ENCODE measurements at regions not wholly inside any gene's neighbourhood (a gene's known extent, or its start where the extent isn't known, plus 50 kb on each side); places are given as distances from the start of the nearest gene placed in this dataset.
"Not testable (repeated sequence)": the region's sequence is repeated elsewhere in the genome, so short reads cannot be mapped to it uniquely, and the experiment has no call there.

DNA sequence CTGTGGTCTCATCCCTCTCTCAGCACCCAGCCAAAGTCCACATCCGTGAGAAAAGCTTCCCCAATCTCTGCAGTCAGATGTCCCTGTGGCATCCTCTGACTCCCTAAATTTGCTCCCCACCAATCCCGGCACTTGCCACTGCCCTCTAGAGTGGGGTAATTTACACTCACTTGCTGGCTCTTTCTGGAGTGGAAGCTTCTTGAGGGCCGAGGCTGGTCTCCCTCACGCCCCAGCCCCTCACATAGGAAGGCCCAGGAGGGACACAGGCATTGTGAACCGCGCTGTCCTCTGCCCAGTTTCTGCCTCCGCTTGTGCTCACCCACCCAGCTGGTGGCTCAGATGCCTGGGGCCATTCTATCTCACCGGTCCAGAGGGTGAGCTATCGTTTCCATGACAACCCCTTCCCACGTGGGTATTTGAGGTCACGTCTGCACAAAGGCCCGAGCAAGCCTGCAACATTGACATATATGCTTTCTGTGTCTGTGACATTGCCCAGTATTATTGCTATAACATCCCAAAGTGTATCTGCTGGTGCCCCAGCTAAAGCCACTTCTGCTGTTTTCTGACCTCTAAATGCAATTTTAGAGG is 97.3 kb upstream of the CTBP2 start:
- H3K9me3 Mint-ChIP-seq, result peaks cover 0 to 12% (median 8%) of the 10 kb centered on the region in 7 donors
- no peak overlapping the region for H3K27ac Mint-ChIP-seq
- H3K27me3 ChIP-seq (ENCODE audit: control insufficient read depth, insufficient read depth, low read length), result no peaks in the 10 kb centered on the region
- ATAC-seq (ENCODE audit: low read depth in 2 of 2), result no peak
- no peaks in the 10 kb centered on the region for H3K4me1 ChIP-seq (ENCODE audit: control insufficient read depth, insufficient read depth, low read length, poor library complexity, severe bottlenecking)
- H3K4me3 Mint-ChIP-seq, result peak overlapping the region in 1 of 4 donors; percentile 16
- peaks cover 0 to 2% (median 0%) of the 10 kb centered on the region in 4 donors for H3K4me1 Mint-ChIP-seq
- H3K27me3 Mint-ChIP-seq, result no peaks in the 10 kb centered on the region
- H3K9me3 ChIP-seq (ENCODE audit: control insufficient read depth in 2 of 2, low read length in 2 of 2), result peaks cover 0 to 2% of the 10 kb centered on the region in 2 experiments
- no peaks in the 10 kb centered on the region for H3K36me3 Mint-ChIP-seq
- H3K36me3 ChIP-seq (ENCODE audit: control insufficient read depth, insufficient read depth, low read length), result no peaks in the 10 kb centered on the region
- DNase-seq, result no peak
- no peak overlapping the region for H3K27ac ChIP-seq (ENCODE audit: insufficient read depth, low read length, poor library complexity, severe bottlenecking)
- no peak overlapping the region for H3K4me3 ChIP-seq (ENCODE audit: low read depth, low read length)

DNA sequence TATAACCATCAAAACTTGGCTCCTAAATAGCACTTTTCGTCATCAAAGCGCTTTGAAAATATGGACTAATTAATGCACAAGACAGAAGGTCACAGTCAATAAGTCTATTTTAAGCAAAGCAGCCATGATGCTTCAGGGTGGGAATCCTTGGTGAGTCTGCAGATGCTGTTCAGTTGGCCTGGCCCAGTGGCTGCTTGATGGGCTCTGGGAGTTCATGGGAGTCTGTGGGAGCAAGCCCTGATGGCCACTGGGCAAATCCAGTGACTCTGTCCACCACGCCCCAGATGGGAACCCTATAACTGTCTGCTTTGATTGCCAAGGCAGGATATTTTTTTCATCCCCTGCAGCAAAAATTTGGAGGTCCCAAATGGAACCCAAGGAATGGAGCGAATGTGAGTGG is 95.7 kb upstream of the CTBP2 start:
- H3K27ac ChIP-seq (ENCODE audit: insufficient read depth, low read length, poor library complexity, severe bottlenecking), result no peak overlapping the region
- H3K27me3 ChIP-seq (ENCODE audit: control insufficient read depth, insufficient read depth, low read length), result no peaks in the 10 kb centered on the region
- H3K4me3 ChIP-seq (ENCODE audit: low read depth, low read length), result no peak overlapping the region
- Mint-ChIP-seq H3K27ac (no peak overlapping the region), H3K4me3 (no peak overlapping the region), H3K27me3 (no peaks in the 10 kb centered on the region), H3K36me3 (no peaks in the 10 kb centered on the region), H3K9me3 (peaks cover 0 to 19% (median 5%) of the 10 kb centered on the region in 7 donors), H3K4me1 (peaks cover 0 to 2% (median 0%) of the 10 kb centered on the region in 4 donors)
- peaks cover 0 to 3% of the 10 kb centered on the region in 2 experiments for H3K9me3 ChIP-seq (ENCODE audit: control insufficient read depth in 2 of 2, low read length in 2 of 2)
- no peaks in the 10 kb centered on the region for H3K36me3 ChIP-seq (ENCODE audit: control insufficient read depth, insufficient read depth, low read length)
- no peak for ATAC-seq (ENCODE audit: low read depth in 2 of 2)
- no peaks in the 10 kb centered on the region for H3K4me1 ChIP-seq (ENCODE audit: control insufficient read depth, insufficient read depth, low read length, poor library complexity, severe bottlenecking)
- no peak for DNase-seq

DNA sequence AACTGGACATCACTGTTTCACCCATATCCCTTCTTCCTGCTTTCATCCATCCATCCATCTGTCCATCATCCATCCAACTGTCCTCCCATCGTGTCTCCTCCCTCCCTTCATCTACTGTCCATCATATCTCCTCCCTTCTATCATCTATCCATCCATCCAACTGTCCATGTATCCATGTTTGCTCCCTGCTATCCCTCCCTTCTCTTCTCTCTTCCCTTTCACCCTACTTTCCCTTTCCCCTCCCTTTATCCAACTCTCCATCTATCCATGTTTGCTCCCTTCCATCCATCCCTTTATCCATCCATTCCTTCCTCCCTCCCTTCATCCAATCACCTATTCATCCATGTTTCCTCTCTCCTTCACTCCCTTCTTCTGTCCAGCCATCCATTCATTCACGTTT is 92.6 kb upstream of the CTBP2 start:
- no peaks in the 10 kb centered on the region for H3K27me3 Mint-ChIP-seq
- no peak for DNase-seq
- Histone ChIP-seq H3K9me3 (ENCODE audit: control insufficient read depth in 2 of 2, low read length in 2 of 2) (peaks cover 0 to 3% of the 10 kb centered on the region in 2 experiments), H3K36me3 (ENCODE audit: control insufficient read depth, insufficient read depth, low read length) (no peaks in the 10 kb centered on the region), H3K4me1 (ENCODE audit: control insufficient read depth, insufficient read depth, low read length, poor library complexity, severe bottlenecking) (no peaks in the 10 kb centered on the region), H3K27ac (ENCODE audit: insufficient read depth, low read length, poor library complexity, severe bottlenecking) (no peak overlapping the region), H3K27me3 (ENCODE audit: control insufficient read depth, insufficient read depth, low read length) (no peaks in the 10 kb centered on the region), H3K4me3 (ENCODE audit: low read depth, low read length) (no peak overlapping the region)
- peaks cover 0 to 17% (median 2%) of the 10 kb centered on the region in 7 donors for H3K9me3 Mint-ChIP-seq
- no peak for ATAC-seq (ENCODE audit: low read depth in 2 of 2)
- no peaks in the 10 kb centered on the region for H3K36me3 Mint-ChIP-seq
- H3K27ac Mint-ChIP-seq, result no peak overlapping the region
- no peak overlapping the region for H3K4me3 Mint-ChIP-seq
- H3K4me1 Mint-ChIP-seq, result no peaks in the 10 kb centered on the region

DNA sequence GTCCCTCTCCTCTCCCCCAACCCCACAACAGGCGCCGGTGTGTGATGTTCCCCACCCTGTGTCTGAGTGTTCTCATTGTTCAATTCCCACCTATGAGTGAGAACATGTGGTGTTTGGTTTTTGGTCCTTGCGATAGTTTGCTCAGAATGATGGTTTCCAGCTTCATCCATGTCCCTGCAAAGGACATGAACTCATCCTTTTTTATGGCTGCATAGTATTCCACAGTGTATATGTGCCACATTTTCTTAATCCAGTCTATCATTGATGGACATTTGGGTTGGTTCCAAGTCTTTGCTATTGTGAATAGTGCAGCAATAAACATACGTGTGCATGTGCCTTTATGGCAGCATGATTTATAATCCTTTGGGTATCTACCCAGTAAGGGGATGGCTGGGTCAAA is 90.5 kb upstream of the CTBP2 start:
- H3K4me1 Mint-ChIP-seq; H3K36me3 Mint-ChIP-seq; H3K36me3 ChIP-seq (ENCODE audit: control insufficient read depth, insufficient read depth, low read length); H3K4me3 Mint-ChIP-seq; H3K4me3 ChIP-seq (ENCODE audit: low read depth, low read length); H3K27ac ChIP-seq (ENCODE audit: insufficient read depth, low read length, poor library complexity, severe bottlenecking); H3K4me1 ChIP-seq (ENCODE audit: control insufficient read depth, insufficient read depth, low read length, poor library complexity, severe bottlenecking); H3K27me3 ChIP-seq (ENCODE audit: control insufficient read depth, insufficient read depth, low read length); H3K27ac Mint-ChIP-seq; ATAC-seq (ENCODE audit: low read depth in 2 of 2); H3K9me3 ChIP-seq (ENCODE audit: control insufficient read depth in 2 of 2, low read length in 2 of 2); H3K27me3 Mint-ChIP-seq; DNase-seq: not testable (repeated sequence)
- H3K9me3 Mint-ChIP-seq, result peaks cover 0 to 16% (median 2%) of the 10 kb centered on the region in 7 donors

DNA sequence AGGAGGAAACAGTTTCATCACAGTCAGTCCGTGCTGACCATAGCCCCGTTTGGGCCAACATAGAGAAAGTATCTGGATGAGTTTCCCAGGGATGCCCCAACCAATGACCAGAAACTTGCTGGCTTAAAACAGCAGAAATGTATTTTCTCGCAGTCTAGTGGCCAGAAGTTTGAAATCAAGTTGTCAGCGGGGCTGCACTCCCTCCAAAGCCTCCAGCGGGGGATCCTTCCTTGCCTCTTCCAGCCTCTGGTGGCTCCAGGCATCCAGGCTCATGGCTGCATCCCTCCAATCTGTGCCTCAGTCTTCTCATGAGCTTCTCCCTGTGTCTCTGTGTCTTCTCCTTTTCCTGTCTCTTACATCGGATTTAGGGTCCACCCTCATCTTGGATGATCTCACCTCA is 89.6 kb upstream of the CTBP2 start:
- Histone ChIP-seq H3K9me3 (ENCODE audit: control insufficient read depth in 2 of 2, low read length in 2 of 2) (peaks cover 0 to 3% of the 10 kb centered on the region in 2 experiments), H3K36me3 (ENCODE audit: control insufficient read depth, insufficient read depth, low read length) (no peaks in the 10 kb centered on the region), H3K4me1 (ENCODE audit: control insufficient read depth, insufficient read depth, low read length, poor library complexity, severe bottlenecking) (no peaks in the 10 kb centered on the region), H3K27ac (ENCODE audit: insufficient read depth, low read length, poor library complexity, severe bottlenecking) (no peak overlapping the region), H3K4me3 (ENCODE audit: low read depth, low read length) (no peak overlapping the region), H3K27me3 (ENCODE audit: control insufficient read depth, insufficient read depth, low read length) (no peaks in the 10 kb centered on the region)
- H3K4me1 Mint-ChIP-seq, result no peaks in the 10 kb centered on the region
- peaks cover 0 to 14% (median 3%) of the 10 kb centered on the region in 7 donors for H3K9me3 Mint-ChIP-seq
- H3K36me3 Mint-ChIP-seq, result no peaks in the 10 kb centered on the region
- ATAC-seq (ENCODE audit: low read depth in 2 of 2) (no peak), DNase-seq (no peak)
- no peak overlapping the region for H3K4me3 Mint-ChIP-seq
- no peaks in the 10 kb centered on the region for H3K27me3 Mint-ChIP-seq
- no peak overlapping the region for H3K27ac Mint-ChIP-seq

DNA sequence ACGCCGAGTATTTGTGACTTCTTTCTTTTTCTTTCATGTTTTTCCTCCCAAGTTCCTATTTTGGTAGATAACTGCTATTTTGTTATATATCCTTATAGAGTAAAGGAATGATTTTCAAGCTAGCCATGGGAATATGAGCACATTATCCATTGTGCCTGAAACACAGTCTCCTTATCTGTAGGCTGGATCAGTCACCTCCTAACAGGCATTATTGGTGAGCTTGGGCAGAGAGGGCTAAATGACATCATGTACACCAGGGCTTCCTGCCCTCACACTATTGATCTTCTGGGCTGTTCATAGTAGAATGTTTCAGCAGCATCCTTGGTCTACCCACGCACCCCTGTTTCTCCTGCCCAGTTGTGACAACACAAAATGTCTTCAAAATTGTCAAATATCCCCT is 88.1 kb upstream of the CTBP2 start:
- H3K9me3 ChIP-seq (ENCODE audit: control insufficient read depth in 2 of 2, low read length in 2 of 2), result peaks cover 0 to 3% of the 10 kb centered on the region in 2 experiments
- no peaks in the 10 kb centered on the region for H3K4me1 ChIP-seq (ENCODE audit: control insufficient read depth, insufficient read depth, low read length, poor library complexity, severe bottlenecking)
- H3K27ac ChIP-seq (ENCODE audit: insufficient read depth, low read length, poor library complexity, severe bottlenecking), result no peak overlapping the region
- H3K4me3 Mint-ChIP-seq, result no peak overlapping the region
- no peaks in the 10 kb centered on the region for H3K4me1 Mint-ChIP-seq
- no peak for DNase-seq
- H3K36me3 ChIP-seq (ENCODE audit: control insufficient read depth, insufficient read depth, low read length), result no peaks in the 10 kb centered on the region
- no peak overlapping the region for H3K4me3 ChIP-seq (ENCODE audit: low read depth, low read length)
- ATAC-seq (ENCODE audit: low read depth in 2 of 2), result no peak
- H3K27me3 Mint-ChIP-seq, result no peaks in the 10 kb centered on the region
- no peaks in the 10 kb centered on the region for H3K27me3 ChIP-seq (ENCODE audit: control insufficient read depth, insufficient read depth, low read length)
- H3K27ac Mint-ChIP-seq, result no peak overlapping the region
- H3K9me3 Mint-ChIP-seq, result peaks cover 0 to 14% (median 3%) of the 10 kb centered on the region in 7 donors
- H3K36me3 Mint-ChIP-seq, result no peaks in the 10 kb centered on the region

DNA sequence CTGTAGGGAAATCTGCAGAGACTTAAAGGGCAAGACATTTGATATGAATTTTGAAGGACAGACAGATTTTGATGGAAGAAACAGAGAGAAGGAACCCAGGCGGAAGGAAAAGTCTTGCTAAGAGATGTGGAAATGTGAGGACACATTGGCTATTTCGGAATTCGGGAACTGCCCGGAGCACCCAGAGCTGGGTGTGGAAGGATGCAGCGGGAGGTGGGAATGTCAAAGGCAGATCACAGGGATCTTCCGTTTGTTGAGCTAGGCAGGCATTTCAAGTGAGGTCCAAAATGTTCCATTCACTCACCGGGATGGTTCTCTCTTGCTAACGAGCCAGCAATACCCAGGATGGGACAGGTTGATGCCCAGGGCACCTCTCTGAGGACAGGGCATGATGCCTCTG is 87.2 kb upstream of the CTBP2 start:
- peaks cover 0 to 2% of the 10 kb centered on the region in 2 experiments for H3K9me3 ChIP-seq (ENCODE audit: control insufficient read depth in 2 of 2, low read length in 2 of 2)
- Mint-ChIP-seq H3K4me1 (no peaks in the 10 kb centered on the region), H3K27ac (no peak overlapping the region), H3K9me3 (peaks cover 0 to 9% (median 4%) of the 10 kb centered on the region in 7 donors), H3K36me3 (no peaks in the 10 kb centered on the region), H3K4me3 (no peak overlapping the region), H3K27me3 (no peaks in the 10 kb centered on the region)
- H3K4me3 ChIP-seq (ENCODE audit: low read depth, low read length), result no peak overlapping the region
- no peaks in the 10 kb centered on the region for H3K36me3 ChIP-seq (ENCODE audit: control insufficient read depth, insufficient read depth, low read length)
- ATAC-seq (ENCODE audit: low read depth in 2 of 2) (no peak), DNase-seq (no peak)
- no peak overlapping the region for H3K27ac ChIP-seq (ENCODE audit: insufficient read depth, low read length, poor library complexity, severe bottlenecking)
- H3K27me3 ChIP-seq (ENCODE audit: control insufficient read depth, insufficient read depth, low read length), result no peaks in the 10 kb centered on the region
- no peaks in the 10 kb centered on the region for H3K4me1 ChIP-seq (ENCODE audit: control insufficient read depth, insufficient read depth, low read length, poor library complexity, severe bottlenecking)

DNA sequence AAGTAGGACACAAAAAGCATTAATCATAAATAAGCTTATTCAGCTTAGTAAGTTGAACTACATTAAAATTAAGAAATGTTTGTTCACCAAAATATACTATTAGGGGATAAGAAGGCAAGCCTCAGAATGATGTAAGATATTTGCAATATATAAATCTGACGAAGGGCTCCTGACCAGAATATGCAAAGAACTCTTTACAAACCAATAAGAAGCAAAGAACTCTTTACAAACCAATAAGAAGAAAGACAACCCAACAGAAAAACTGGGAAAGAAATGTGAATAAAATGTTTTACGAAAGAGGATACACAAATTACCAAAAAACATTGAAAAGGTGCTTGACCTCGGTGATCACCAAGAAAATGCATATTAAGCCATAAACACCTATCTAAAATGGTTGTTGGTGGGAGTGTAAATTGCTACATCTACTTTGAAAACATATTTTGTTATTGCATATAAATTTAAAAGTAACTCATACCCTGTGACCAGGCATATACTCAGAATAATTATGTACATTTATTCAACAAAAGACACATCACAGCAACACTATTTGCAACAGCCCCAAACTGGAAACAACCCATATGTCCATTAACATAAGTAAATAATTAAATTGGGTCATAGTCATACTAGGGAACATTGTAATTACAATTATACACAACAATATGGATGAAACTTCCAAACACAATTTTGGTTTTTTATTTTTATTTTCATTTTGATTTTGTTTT is 83.3 kb upstream of the CTBP2 start:
- Histone ChIP-seq H3K4me3 (ENCODE audit: low read depth, low read length) (no peak overlapping the region), H3K4me1 (ENCODE audit: control insufficient read depth, insufficient read depth, low read length, poor library complexity, severe bottlenecking) (no peaks in the 10 kb centered on the region), H3K27ac (ENCODE audit: insufficient read depth, low read length, poor library complexity, severe bottlenecking) (no peak overlapping the region), H3K9me3 (ENCODE audit: control insufficient read depth in 2 of 2, low read length in 2 of 2) (peaks cover 0 to 2% of the 10 kb centered on the region in 2 experiments), H3K27me3 (ENCODE audit: control insufficient read depth, insufficient read depth, low read length) (no peaks in the 10 kb centered on the region), H3K36me3 (ENCODE audit: control insufficient read depth, insufficient read depth, low read length) (no peaks in the 10 kb centered on the region)
- Mint-ChIP-seq H3K27me3 (no peaks in the 10 kb centered on the region), H3K9me3 (peaks cover 0 to 6% (median 3%) of the 10 kb centered on the region in 7 donors), H3K4me1 (no peaks in the 10 kb centered on the region), H3K4me3 (no peak overlapping the region), H3K27ac (no peak overlapping the region), H3K36me3 (no peaks in the 10 kb centered on the region)
- ATAC-seq (ENCODE audit: low read depth in 2 of 2), result no peak
- no peak for DNase-seq
